ENCODE measurements at regions not wholly inside any gene's neighbourhood (a gene's known extent, or its start where the extent isn't known, plus 50 kb on each side); places are given as distances from the start of the nearest gene placed in this dataset.

GRCh38 chr16:81164958-81165357 lies 68.8 kb upstream of the GCSH start:
- TF ChIP-seq TCF12 (IDR thresholded peaks at IDR 0.05; ENCODE audit: low read depth) (no peak), RAD21 (IDR thresholded peaks at IDR 0.05; ENCODE audit: low read depth) (no peak), ZBTB7A (IDR thresholded peaks at IDR 0.05; ENCODE audit: low read depth) (no peak), CREB1 (IDR thresholded peaks at IDR 0.05; ENCODE audit: low read depth) (no peak), TAF1 (IDR thresholded peaks at IDR 0.05; ENCODE audit: low read depth) (no peak), CEBPB (IDR thresholded peaks at IDR 0.05) (no peak), EGR1 (IDR thresholded peaks at IDR 0.05) (no peak)
- TF ChIP-seq, protein P1, sequence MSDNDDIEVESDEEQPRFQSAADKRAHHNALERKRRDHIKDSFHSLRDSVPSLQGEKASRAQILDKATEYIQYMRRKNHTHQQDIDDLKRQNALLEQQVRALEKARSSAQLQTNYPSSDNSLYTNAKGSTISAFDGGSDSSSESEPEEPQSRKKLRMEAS (IDR thresholded peaks at IDR 0.05) = no peak

- TF ChIP-seq CEBPB (IDR thresholded peaks at IDR 0.05) = no peak
- TF ChIP-seq ZBTB7A (IDR thresholded peaks at IDR 0.05; ENCODE audit: low read depth) = no peak
- TF ChIP-seq EGR1 (IDR thresholded peaks at IDR 0.05) = no peak
- TF ChIP-seq, protein P1 (IDR thresholded peaks at IDR 0.05) = no peak
- no peak for TF ChIP-seq TAF1 (IDR thresholded peaks at IDR 0.05; ENCODE audit: low read depth)
- TF ChIP-seq CREB1 (IDR thresholded peaks at IDR 0.05; ENCODE audit: low read depth) = no peak
- no peak for TF ChIP-seq TCF12 (IDR thresholded peaks at IDR 0.05; ENCODE audit: low read depth)
These were observed 68.3 kb upstream of the GCSH start for GRCh38 chr16:81164481-81164880.

DNA sequence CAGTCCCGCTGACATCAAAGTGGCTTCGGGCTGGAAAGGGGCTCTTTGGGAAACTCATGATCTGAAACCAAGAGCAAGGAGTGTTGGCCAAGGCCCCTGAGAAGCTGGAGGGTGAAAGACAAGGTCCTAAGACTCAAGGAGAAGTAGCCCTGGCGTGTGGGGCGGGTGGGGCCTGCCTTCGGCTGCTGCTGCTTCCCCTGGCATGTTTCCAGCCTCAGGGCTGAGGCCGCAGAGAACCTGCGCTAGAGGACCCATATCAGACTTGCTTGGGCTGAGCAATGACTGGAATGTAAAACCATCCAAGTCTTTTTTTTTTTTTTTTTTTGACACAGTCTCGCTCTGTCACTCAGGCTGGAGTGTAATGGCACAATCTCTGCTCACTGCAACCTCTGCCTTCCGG lies 67.5 kb upstream of the GCSH start:
- no peak for TF ChIP-seq CREB1 (IDR thresholded peaks at IDR 0.05; ENCODE audit: low read depth)
- TF ChIP-seq TCF12 (IDR thresholded peaks at IDR 0.05; ENCODE audit: low read depth) = no peak
- no peak for TF ChIP-seq ZBTB7A (IDR thresholded peaks at IDR 0.05; ENCODE audit: low read depth)
- TF ChIP-seq EGR1 (IDR thresholded peaks at IDR 0.05) = no peak
- no peak for TF ChIP-seq TEAD4 (IDR thresholded peaks at IDR 0.05)
- TF ChIP-seq, protein P2, sequence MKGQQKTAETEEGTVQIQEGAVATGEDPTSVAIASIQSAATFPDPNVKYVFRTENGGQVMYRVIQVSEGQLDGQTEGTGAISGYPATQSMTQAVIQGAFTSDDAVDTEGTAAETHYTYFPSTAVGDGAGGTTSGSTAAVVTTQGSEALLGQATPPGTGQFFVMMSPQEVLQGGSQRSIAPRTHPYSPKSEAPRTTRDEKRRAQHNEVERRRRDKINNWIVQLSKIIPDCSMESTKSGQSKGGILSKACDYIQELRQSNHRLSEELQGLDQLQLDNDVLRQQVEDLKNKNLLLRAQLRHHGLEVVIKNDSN (IDR thresholded peaks at IDR 0.05) = no peak
- TF ChIP-seq NFIC (IDR thresholded peaks at IDR 0.05) = no peak
- no peak for TF ChIP-seq EP300 (IDR thresholded peaks at IDR 0.05; ENCODE audit: borderline replicate concordance)
- TF ChIP-seq, protein P1 (IDR thresholded peaks at IDR 0.05) = no peak
- TF ChIP-seq FOXM1 (IDR thresholded peaks at IDR 0.05; ENCODE audit: borderline replicate concordance, low read depth) = no peak
- no peak for TF ChIP-seq REST (IDR thresholded peaks at IDR 0.05; ENCODE audit: low read depth)
- no peak for TF ChIP-seq RAD21 (IDR thresholded peaks at IDR 0.05; ENCODE audit: low read depth)
- no peak for TF ChIP-seq TAF1 (IDR thresholded peaks at IDR 0.05; ENCODE audit: low read depth)
- no peak for TF ChIP-seq YY1 (IDR thresholded peaks at IDR 0.05; ENCODE audit: low read depth)
- TF ChIP-seq CEBPB (IDR thresholded peaks at IDR 0.05) = no peak

GRCh38 chr16:81158964-81159363 lies 62.8 kb upstream of the GCSH start:
- TF ChIP-seq RAD21 (IDR thresholded peaks at IDR 0.05; ENCODE audit: low read depth) (no peak), NFIC (IDR thresholded peaks at IDR 0.05) (no peak), REST (IDR thresholded peaks at IDR 0.05; ENCODE audit: low read depth) (no peak), TEAD4 (IDR thresholded peaks at IDR 0.05) (no peak), CEBPB (IDR thresholded peaks at IDR 0.05) (no peak), TAF1 (IDR thresholded peaks at IDR 0.05; ENCODE audit: low read depth) (no peak), CREB1 (IDR thresholded peaks at IDR 0.05; ENCODE audit: low read depth) (no peak), EP300 (IDR thresholded peaks at IDR 0.05; ENCODE audit: borderline replicate concordance) (no peak)
- TF ChIP-seq, protein P2 (IDR thresholded peaks at IDR 0.05) = no peak

DNA sequence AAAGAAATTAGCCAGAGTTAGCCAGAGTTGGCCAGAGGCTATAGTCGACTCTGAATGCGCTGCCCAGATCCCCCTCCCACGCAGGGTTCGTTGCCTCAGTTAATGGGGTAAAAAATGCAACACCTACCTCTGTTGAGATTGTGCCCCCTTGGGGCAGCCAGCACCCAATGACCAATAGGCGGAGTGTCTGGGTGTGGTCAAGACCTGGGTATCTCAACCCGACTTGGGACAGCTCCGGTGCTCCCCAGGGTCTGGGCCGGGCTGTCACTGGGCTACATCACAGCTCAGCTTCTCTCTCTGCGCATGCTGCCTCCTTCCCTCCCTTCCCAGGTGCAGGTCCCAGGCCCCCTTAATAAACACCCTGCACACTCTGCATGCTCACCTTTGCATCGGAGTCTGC lies 59.6 kb upstream of the GCSH start:
- no peak for TF ChIP-seq REST (IDR thresholded peaks at IDR 0.05; ENCODE audit: low read depth)
